Liver (tissue), 7 donors: ENCODE measurements at regions not wholly inside any gene's neighbourhood (a gene's known extent, or its start where the extent isn't known, plus 50 kb on each side); places are given as distances from the start of the nearest gene placed in this dataset.

Experiments used
- DNase-seq: peaks from one replicate; pipeline ENCODE4 v3.0.0-alpha.2; 2017; ENCODE audit warnings: low spot score
- H3K27ac ChIP-seq, 2 donors: one replicate each; pipeline ENCODE4 v1.7.0; 2013; ENCODE audit warnings: inconsistent platforms in 2 of 2, low read length in 2 of 2, control low read depth in 1 of 2, low read depth in 1 of 2, mild to moderate bottlenecking in 1 of 2
- H3K27me3 ChIP-seq, 4 donors: one replicate each; pipeline versions ENCODE4 v1.6.1 to v1.7.0; 2013; ENCODE audit warnings: low read length in 3 of 4, inconsistent platforms in 1 of 4, mild to moderate bottlenecking in 1 of 4, moderate library complexity in 1 of 4; ENCODE audit not compliant: control insufficient read depth in 4 of 4, insufficient read depth in 4 of 4
- H3K36me3 ChIP-seq, 4 donors: one replicate each; pipeline versions ENCODE4 v1.6.1 to v1.7.0; 2013; ENCODE audit warnings: low read length in 3 of 4, mild to moderate bottlenecking in 3 of 4, low read depth in 1 of 4, moderate library complexity in 1 of 4; ENCODE audit not compliant: control insufficient read depth in 4 of 4, insufficient read depth in 3 of 4
- H3K4me1 ChIP-seq, 4 donors: one replicate each; pipeline versions ENCODE4 v1.6.1 to v1.7.0; 2013; ENCODE audit warnings: low read length in 3 of 4, mild to moderate bottlenecking in 3 of 4, moderate library complexity in 1 of 4; ENCODE audit not compliant: control insufficient read depth in 4 of 4, insufficient read depth in 4 of 4
- H3K4me3 ChIP-seq, 3 donors: one replicate each; pipeline versions ENCODE4 v1.6.1 to v1.7.0; 2013; ENCODE audit warnings: low read length in 3 of 3, control low read depth in 1 of 3, low read depth in 1 of 3, mild to moderate bottlenecking in 1 of 3
- H3K9ac ChIP-seq, 2 donors: one replicate each; pipeline ENCODE4 v1.7.0; 2013; ENCODE audit warnings: low read length in 2 of 2, mild to moderate bottlenecking in 2 of 2, moderate library complexity in 2 of 2, control low read depth in 1 of 2, low read depth in 1 of 2
- H3K9me3 ChIP-seq, 4 donors: one replicate each; pipeline versions ENCODE4 v1.6.1 to v1.7.0; 2013; ENCODE audit warnings: low read length in 3 of 4; ENCODE audit not compliant: control insufficient read depth in 4 of 4
- ATF3 ChIP-seq: IDR thresholded peaks from 2 replicates; pipeline ENCODE4 v1.6.1; 2016; ENCODE audit warnings: antibody characterized with exemption
- CTCF ChIP-seq: fragments of 150-350 bp; IDR thresholded peaks from 2 replicates; pipeline ENCODE4 v1.5.1; 2017; ENCODE audit warnings: improper control_type of control experiment, low read depth, low read length; ENCODE audit not compliant: missing input control
- EGR1 ChIP-seq, 2 donors: IDR thresholded peaks; 2 replicates each; pipeline ENCODE4 v1.6.1; 2016 to 2018; ENCODE audit warnings: antibody characterized with exemption in 2 of 2, low read depth in 2 of 2
- FOXA1 ChIP-seq: IDR thresholded peaks from 2 replicates; pipeline ENCODE4 v1.6.1; 2016; ENCODE audit warnings: antibody characterized with exemption
- FOXA2 ChIP-seq: IDR thresholded peaks from 2 replicates; pipeline ENCODE4 v1.6.1; 2016; ENCODE audit warnings: antibody characterized with exemption
- GABPA ChIP-seq, 2 donors: IDR thresholded peaks in 1 of 2; conservative IDR thresholded peaks in 1 of 2; 2 replicates each; pipeline ENCODE4 v1.6.1; 2016; ENCODE audit warnings: antibody characterized with exemption in 2 of 2, mild to moderate bottlenecking in 1 of 2, moderate library complexity in 1 of 2
- HNF4A ChIP-seq, 2 donors: conservative IDR thresholded peaks; 2 replicates each; pipeline ENCODE4 v1.6.1; 2016; ENCODE audit warnings: antibody characterized with exemption in 2 of 2, mild to moderate bottlenecking in 2 of 2
- HNF4G ChIP-seq: IDR thresholded peaks from 2 replicates; pipeline ENCODE4 v1.6.1; 2016; ENCODE audit warnings: antibody characterized with exemption
- JUND ChIP-seq, 2 donors: IDR thresholded peaks; 2 replicates each; pipeline ENCODE4 v1.6.1; 2016; ENCODE audit warnings: antibody characterized with exemption in 2 of 2
- MAX ChIP-seq: IDR thresholded peaks from 2 replicates; pipeline ENCODE4 v1.6.1; 2016; ENCODE audit warnings: antibody characterized with exemption
- NR2F2 ChIP-seq: IDR thresholded peaks from 2 replicates; pipeline ENCODE4 v1.6.1; 2016; ENCODE audit warnings: antibody characterized with exemption
- RAD21 ChIP-seq, 2 donors: IDR thresholded peaks; 2 replicates each; pipeline ENCODE4 v1.6.1; 2016; ENCODE audit warnings: antibody characterized with exemption in 2 of 2, mild to moderate bottlenecking in 2 of 2
- REST ChIP-seq: IDR thresholded peaks from 2 replicates; pipeline ENCODE4 v1.6.1; 2016; ENCODE audit warnings: antibody characterized with exemption, mild to moderate bottlenecking
- RXRA ChIP-seq, 2 donors: IDR thresholded peaks; 2 replicates each; pipeline ENCODE4 v1.6.1; 2017 to 2018; ENCODE audit warnings: antibody characterized with exemption in 2 of 2, mild to moderate bottlenecking in 1 of 2
- SP1 ChIP-seq: IDR thresholded peaks from 2 replicates; pipeline ENCODE4 v1.6.1; 2018; ENCODE audit warnings: antibody characterized with exemption, mild to moderate bottlenecking
- TAF1 ChIP-seq: conservative IDR thresholded peaks from 2 replicates; pipeline ENCODE4 v1.6.1; 2016; ENCODE audit warnings: antibody characterized with exemption, mild to moderate bottlenecking
- YY1 ChIP-seq: IDR thresholded peaks from 2 replicates; pipeline ENCODE4 v1.6.1; 2016; ENCODE audit warnings: antibody characterized with exemption, mild to moderate bottlenecking
- ZBTB33 ChIP-seq: IDR thresholded peaks from 2 replicates; pipeline ENCODE4 v1.6.1; 2016; ENCODE audit warnings: antibody characterized with exemption
- donor health status: healthy.
- donor health status: healthy.
- donor health status: healthy.
- donor health status: healthy.

GRCh38 chr1:186571771-186572170, 108.5 kb downstream of the PTGS2 start:
- Histone ChIP-seq H3K4me1 (peaks cover 0 to 9% (median 0%) of the 10 kb centered on the region in 4 donors), H3K36me3 (no peaks in the 10 kb centered on the region), H3K9ac (no peak overlapping the region), H3K27me3 (no peaks in the 10 kb centered on the region), H3K4me3 (no peak overlapping the region), H3K9me3 (no peaks in the 10 kb centered on the region), H3K27ac (no peak overlapping the region)
- no peak for TF ChIP-seq EGR1 (IDR thresholded peaks at IDR 0.05; ENCODE audit: low read depth in 2 of 2)
- no peak for TF ChIP-seq TAF1
- no peak for TF ChIP-seq ATF3
- TF ChIP-seq ZBTB33: no peak
- no peak for TF ChIP-seq GABPA (IDR thresholded peaks at IDR 0.05 in 1 of 2, conservative IDR thresholded peaks at IDR 0.05 in 1 of 2)
- TF ChIP-seq CTCF: no peak
- no peak for TF ChIP-seq SP1
- no peak for TF ChIP-seq HNF4G
- no peak for TF ChIP-seq HNF4A (conservative IDR thresholded peaks at IDR 0.05)
- no peak for TF ChIP-seq YY1
- no peak for TF ChIP-seq NR2F2
- no peak for TF ChIP-seq JUND (IDR thresholded peaks at IDR 0.05)
- no peak for TF ChIP-seq MAX
- no peak for TF ChIP-seq RAD21 (IDR thresholded peaks at IDR 0.05)
- no peak for TF ChIP-seq FOXA1
- no peak for TF ChIP-seq RXRA (IDR thresholded peaks at IDR 0.05)
- TF ChIP-seq REST: no peak
- no peak for TF ChIP-seq FOXA2
- DNase-seq: no peak

- Histone ChIP-seq H3K36me3 (no peaks in the 10 kb centered on the region), H3K9me3 (no peaks in the 10 kb centered on the region), H3K27me3 (no peaks in the 10 kb centered on the region), H3K4me3 (no peak overlapping the region), H3K4me1 (no peaks in the 10 kb centered on the region), H3K27ac (no peak overlapping the region), H3K9ac (no peak overlapping the region)
- DNase-seq: no peak
- no peak for TF ChIP-seq GABPA (IDR thresholded peaks at IDR 0.05 in 1 of 2, conservative IDR thresholded peaks at IDR 0.05 in 1 of 2)
- no peak for TF ChIP-seq REST
- no peak for TF ChIP-seq HNF4A (conservative IDR thresholded peaks at IDR 0.05)
- TF ChIP-seq HNF4G: no peak
Observed at GRCh38 chr1:186569856-186570255, 108.9 kb upstream of the PDC start.
